HCT116 (cell line): ENCODE measurements at regions not wholly inside any gene's neighbourhood (a gene's known extent, or its start where the extent isn't known, plus 50 kb on each side); places are given as distances from the start of the nearest gene placed in this dataset.

Experiments
- CTCF ChIP-seq, 3 experiments: fragments of 200-600 bp in 1 of 3; sonication (generic) in 1 of 3; IDR thresholded peaks in 2 of 3; conservative IDR thresholded peaks in 1 of 3; 2 replicates each; pipeline ENCODE4 v1.5.1; 2012 to 2017; ENCODE audit warnings: low read depth in 2 of 3, low read length in 2 of 3, antibody characterized with exemption in 1 of 3, borderline replicate concordance in 1 of 3, control low read depth in 1 of 3, mild to moderate bottlenecking in 1 of 3, mixed read lengths in 1 of 3, mixed run types in 1 of 3, moderate library complexity in 1 of 3; ENCODE audit not compliant: insufficient read depth in 1 of 3
- EZH2 ChIP-seq: fragments of 200-600 bp; sonication (generic); IDR thresholded peaks from 2 replicates; pipeline ENCODE4 v1.6.1; 2017; ENCODE audit warnings: antibody characterized with exemption, mixed run types
- EZH2phosphoT487 ChIP-seq: fragments of 200-600 bp; IDR thresholded peaks from 2 replicates; pipeline ENCODE4 v1.6.1; 2018; ENCODE audit warnings: antibody characterized with exemption, borderline replicate concordance
- POLR2A ChIP-seq: IDR thresholded peaks from 2 replicates; pipeline ENCODE4 v1.7.0; 2011; ENCODE audit warnings: borderline replicate concordance; ENCODE audit not compliant: insufficient read depth, insufficient read length; ENCODE audit errors: extremely low read depth
- RAD21 ChIP-seq: IDR thresholded peaks from 2 replicates; pipeline ENCODE4 v1.6.1; 2012; ENCODE audit warnings: low read depth, mild to moderate bottlenecking
- REST ChIP-seq: IDR thresholded peaks from 2 replicates; pipeline ENCODE4 v1.6.1; 2012; ENCODE audit warnings: low read depth
- YY1 ChIP-seq: IDR thresholded peaks from 2 replicates; pipeline ENCODE4 v1.6.1; 2011; ENCODE audit warnings: low read length, low read depth, moderate library complexity, mild to moderate bottlenecking; ENCODE audit not compliant: insufficient replicate concordance; ENCODE audit errors: extremely low read depth

- TF ChIP-seq CTCF (IDR thresholded peaks at IDR 0.05 in 2 of 3, conservative IDR thresholded peaks at IDR 0.05 in 1 of 3; ENCODE audit: borderline replicate concordance in 1 of 3, insufficient read depth in 1 of 3, low read depth in 2 of 3, low read length in 2 of 3) (no peak), POLR2A (no peak), REST (no peak), YY1 (no peak), RAD21 (no peak), EZH2 (no peak), EZH2phosphoT487 (no peak)
These were observed 116.7 kb downstream of the MN1 start for GRCh38 chr22:27684901-27685300.
